K562 (cell line): ENCODE measurements at regions not wholly inside any gene's neighbourhood (a gene's known extent, or its start where the extent isn't known, plus 50 kb on each side); places are given as distances from the start of the nearest gene placed in this dataset.

Source experiments
- ATAC-seq: fragments of 200-7000 bp; cut with Tn5 transposase; 3 replicates; pipeline ENCODE4 v1.9.1; 2020; ENCODE audit warnings: moderate library complexity
- BruUV-seq: library from RNA; stranded (reverse); fragments of 400-500 nt; replicated peaks from 2 replicates; lab custom pipeline; 2021; lab: Mats Ljungman, UMichigan
- CTCF ChIA-PET: fragments of 300-600 bp; formaldehyde crosslinking; extraction: SDS; loops from one replicate; lab custom pipeline; 2021; ENCODE audit warnings: low intra/inter-chr PET ratio; lab: Yijun Ruan, JAX
- POLR2A ChIA-PET: fragments of 300-600, 350-650 bp; sonication (Branson Sonifier 250); formaldehyde crosslinking; extraction: SDS; loops from one replicate; lab custom pipeline; 2021; ENCODE audit warnings: antibody characterized with exemption, inconsistent platforms; lab: Yijun Ruan, JAX
- DNase-seq, 4 experiments: peaks; one replicate each; pipeline versions ENCODE4 v3.0.0 to v3.0.0-alpha.2; 2011 to 2018; ENCODE audit warnings: low spot score in 3 of 4, mixed read lengths in 3 of 4; ENCODE audit errors: extremely low read depth in 1 of 4
- FAIRE-seq: peaks from 2 replicates; lab custom pipeline; 2011; peaks lifted over from hg19 to GRCh38; lab: Jason Lieb, UNC
- H2AFZ ChIP-seq: 2 replicates; pipeline ENCODE4 v1.6.0; 2011; ENCODE audit warnings: low read depth, low read length, control low read depth, inconsistent platforms
- H3K27ac ChIP-seq: fragments of 200-600 bp; 3 replicates; pipeline ENCODE4 v1.8.0; 2011; ENCODE audit warnings: low read depth, mild to moderate bottlenecking, control low read depth, inconsistent platforms, low read length, moderate library complexity, mixed read lengths; ENCODE audit errors: extremely low read depth
- H3K27me3 ChIP-seq, 2 experiments: fragments of 300-600 bp in 1 of 2; 2 replicates in 1 of 2; 3 replicates in 1 of 2; pipeline versions ENCODE4 v1.6.0 to v1.8.0; 2011; ENCODE audit warnings: inconsistent platforms in 2 of 2, low read length in 2 of 2, mild to moderate bottlenecking in 1 of 2, mixed read lengths in 1 of 2, moderate library complexity in 1 of 2; ENCODE audit not compliant: control insufficient read depth in 2 of 2, insufficient read depth in 2 of 2
- H3K36me3 ChIP-seq: fragments of 300-600 bp; 3 replicates; pipeline ENCODE4 v1.8.0; 2011; ENCODE audit warnings: mild to moderate bottlenecking, low read length, inconsistent platforms; ENCODE audit not compliant: control insufficient read depth, insufficient read depth
- H3K4me1 ChIP-seq, 2 experiments: fragments of 200-600 bp in 1 of 2; replicated peaks in 1 of 2; 2 replicates in 1 of 2; 3 replicates in 1 of 2; pipeline versions ENCODE4 v1.5.1 to v1.8.0; 2011; ENCODE audit warnings: inconsistent platforms in 2 of 2, low read length in 2 of 2, mild to moderate bottlenecking in 1 of 2, mixed read lengths in 1 of 2, moderate library complexity in 1 of 2; ENCODE audit not compliant: control insufficient read depth in 2 of 2, insufficient read depth in 2 of 2
- H3K4me2 ChIP-seq: 2 replicates; pipeline ENCODE4 v1.6.1; 2011; ENCODE audit warnings: low read length, control low read depth, inconsistent platforms, mixed read lengths; ENCODE audit not compliant: insufficient read depth
- H3K4me3 ChIP-seq: fragments of 200-600 bp; sonication (generic), shearing (Covaris generic); 2 replicates; pipeline ENCODE4 v1.5.1; 2016; ENCODE audit warnings: control low read depth, inconsistent platforms
- H3K79me2 ChIP-seq: fragments of 200-600 bp; 3 replicates; pipeline ENCODE4 v1.8.0; 2011; ENCODE audit warnings: low read length, inconsistent platforms; ENCODE audit not compliant: control insufficient read depth, insufficient read depth
- H3K9ac ChIP-seq, 2 experiments: 2 replicates each; pipeline versions ENCODE4 v1.6.0 to v1.6.1; 2011; ENCODE audit warnings: low read depth in 2 of 2, low read length in 2 of 2, control low read depth in 1 of 2, inconsistent platforms in 1 of 2, mild to moderate bottlenecking in 1 of 2, mixed read lengths in 1 of 2; ENCODE audit not compliant: insufficient read depth in 1 of 2
- H3K9me1 ChIP-seq: one replicate; pipeline ENCODE4 v1.6.0; 2011; ENCODE audit warnings: inconsistent platforms, mild to moderate bottlenecking, low read length, moderate library complexity; ENCODE audit not compliant: control insufficient read depth, insufficient read depth
- H3K9me3 ChIP-seq: replicated peaks from 2 replicates; pipeline ENCODE4 v1.5.1; 2011; ENCODE audit warnings: low read depth, low read length, inconsistent platforms; ENCODE audit not compliant: control insufficient read depth, insufficient read depth
- H4K20me1 ChIP-seq: replicated peaks from 2 replicates; pipeline ENCODE4 v1.6.1; 2011; ENCODE audit warnings: low read length, inconsistent platforms, mixed read lengths; ENCODE audit not compliant: control insufficient read depth, insufficient read depth
- GTF2B ChIP-seq: IDR thresholded peaks from 2 replicates; pipeline ENCODE4 v1.6.1; 2011; ENCODE audit not compliant: insufficient read length; ENCODE audit errors: extremely low read depth
- MCM3 ChIP-seq: fragments of 450-650 bp; IDR thresholded peaks from 2 replicates; pipeline ENCODE4 v1.6.1; 2016
- POLR2AphosphoS2 ChIP-seq: IDR thresholded peaks from 2 replicates; pipeline ENCODE4 v1.6.1; 2012; ENCODE audit warnings: low read length, improper control_type of control experiment
- TRIM24 ChIP-seq, 2 experiments: fragments of 450-650 bp; IDR thresholded peaks; 2 replicates each; pipeline ENCODE4 v1.6.1; 2016
- USF2 ChIP-seq: sonication (generic); formaldehyde crosslinking; IDR thresholded peaks from 2 replicates; pipeline ENCODE4 v1.5.0; 2020; ENCODE audit warnings: missing genetic modification reagents
- ZKSCAN1 ChIP-seq: fragments of 150-350 bp; IDR thresholded peaks from 2 replicates; pipeline ENCODE4 v1.6.1; 2016; ENCODE audit warnings: low read depth, low read length
- ZNF431 ChIP-seq: sonication (generic); formaldehyde crosslinking; IDR thresholded peaks from 2 replicates; pipeline ENCODE4 v1.8.0; 2022; ENCODE audit warnings: mild to moderate bottlenecking, missing genetic modification reagents
- WGBS: fragments of 100-300 bp; shearing (Covaris generic); methylation state at CpG from one replicate; pipeline ENCODE4 v1.1.6; 2016; ENCODE audit warnings: low coverage, mixed read lengths; ENCODE audit not compliant: insufficient coverage; ENCODE audit errors: missing lambda C conversion rate; 5-methylcytosine and 5-hydroxymethylcytosine counted together
- in situ Hi-C: fragments of 300-500 bp; cut with MboI; formaldehyde crosslinking; loops from 4 replicates; pipeline ENCODE4 v1.15.0; 2018; ENCODE audit warnings: inconsistent platforms, mixed read lengths
- intact Hi-C: fragments of 100-400 bp; cut with micrococcal nuclease; formaldehyde crosslinking; loops from 2 replicates; pipeline ENCODE4 v1.14.2; 2022
- TF ChIP-seq, protein P1 (sequence below), 2 experiments: fragments of 450-650 bp; IDR thresholded peaks; 2 replicates each; pipeline ENCODE4 v1.6.1; 2018; ENCODE audit warnings: mild to moderate bottlenecking in 2 of 2, low read depth in 1 of 2; ENCODE audit not compliant: partially characterized antibody in 2 of 2
- TF ChIP-seq, protein P2 (sequence below), 2 experiments: fragments of 450-650 bp in 1 of 2; IDR thresholded peaks; 2 replicates each; pipeline ENCODE4 v1.6.1; 2011 to 2017; ENCODE audit warnings: low read depth in 2 of 2, antibody characterized with exemption in 1 of 2, borderline replicate concordance in 1 of 2, low read length in 1 of 2, mild to moderate bottlenecking in 1 of 2, mixed read lengths in 1 of 2; ENCODE audit not compliant: control insufficient read depth in 1 of 2
- TF ChIP-seq, protein P3 (sequence below): fragments of 250-450 bp; sonication (Bioruptor Pico); IDR thresholded peaks from 2 replicates; pipeline ENCODE4 v1.5.1; 2021; ENCODE audit warnings: mild to moderate bottlenecking

- Histone ChIP-seq H3K27ac (no peak overlapping the region), H3K27me3 (no peaks in the 10 kb centered on the region), H3K4me1 (no peaks in the 10 kb centered on the region), H3K79me2 (no peaks in the 10 kb centered on the region), H3K36me3 (no peaks in the 10 kb centered on the region), H2AFZ (no peak overlapping the region), H3K4me3 (no peak overlapping the region), H3K4me2 (no peak overlapping the region), H3K9ac (no peak overlapping the region), H3K9me3 (no peaks in the 10 kb centered on the region), H3K9me1 (no peaks in the 10 kb centered on the region), H4K20me1 (no peaks in the 10 kb centered on the region)
- ATAC-seq (no peak), DNase-seq (no peak), FAIRE-seq (no peak)
- CTCF ChIA-PET = no interaction called here
- intact Hi-C loops (no loop called here), in situ Hi-C loops (no loop called here)
- WGBS = 0% methylated on average over 7 of the region's 10 CpGs
- no TSS peak for BruUV-seq
- POLR2A ChIA-PET = no interaction called here
- TF ChIP-seq USF2 (CRISPR knock-in tag) (no peak), TRIM24 (IDR thresholded peaks at IDR 0.05) (no peak), MCM3 (no peak), GTF2B (no peak), POLR2AphosphoS2 (no peak), ZKSCAN1 (no peak), ZNF431 (CRISPR knock-in tag) (no peak)
- TF ChIP-seq, protein P1, sequence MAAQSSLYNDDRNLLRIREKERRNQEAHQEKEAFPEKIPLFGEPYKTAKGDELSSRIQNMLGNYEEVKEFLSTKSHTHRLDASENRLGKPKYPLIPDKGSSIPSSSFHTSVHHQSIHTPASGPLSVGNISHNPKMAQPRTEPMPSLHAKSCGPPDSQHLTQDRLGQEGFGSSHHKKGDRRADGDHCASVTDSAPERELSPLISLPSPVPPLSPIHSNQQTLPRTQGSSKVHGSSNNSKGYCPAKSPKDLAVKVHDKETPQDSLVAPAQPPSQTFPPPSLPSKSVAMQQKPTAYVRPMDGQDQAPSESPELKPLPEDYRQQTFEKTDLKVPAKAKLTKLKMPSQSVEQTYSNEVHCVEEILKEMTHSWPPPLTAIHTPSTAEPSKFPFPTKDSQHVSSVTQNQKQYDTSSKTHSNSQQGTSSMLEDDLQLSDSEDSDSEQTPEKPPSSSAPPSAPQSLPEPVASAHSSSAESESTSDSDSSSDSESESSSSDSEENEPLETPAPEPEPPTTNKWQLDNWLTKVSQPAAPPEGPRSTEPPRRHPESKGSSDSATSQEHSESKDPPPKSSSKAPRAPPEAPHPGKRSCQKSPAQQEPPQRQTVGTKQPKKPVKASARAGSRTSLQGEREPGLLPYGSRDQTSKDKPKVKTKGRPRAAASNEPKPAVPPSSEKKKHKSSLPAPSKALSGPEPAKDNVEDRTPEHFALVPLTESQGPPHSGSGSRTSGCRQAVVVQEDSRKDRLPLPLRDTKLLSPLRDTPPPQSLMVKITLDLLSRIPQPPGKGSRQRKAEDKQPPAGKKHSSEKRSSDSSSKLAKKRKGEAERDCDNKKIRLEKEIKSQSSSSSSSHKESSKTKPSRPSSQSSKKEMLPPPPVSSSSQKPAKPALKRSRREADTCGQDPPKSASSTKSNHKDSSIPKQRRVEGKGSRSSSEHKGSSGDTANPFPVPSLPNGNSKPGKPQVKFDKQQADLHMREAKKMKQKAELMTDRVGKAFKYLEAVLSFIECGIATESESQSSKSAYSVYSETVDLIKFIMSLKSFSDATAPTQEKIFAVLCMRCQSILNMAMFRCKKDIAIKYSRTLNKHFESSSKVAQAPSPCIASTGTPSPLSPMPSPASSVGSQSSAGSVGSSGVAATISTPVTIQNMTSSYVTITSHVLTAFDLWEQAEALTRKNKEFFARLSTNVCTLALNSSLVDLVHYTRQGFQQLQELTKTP (IDR thresholded peaks at IDR 0.05; ENCODE audit: low read depth in 1 of 2, partially characterized antibody in 2 of 2) = no peak
- TF ChIP-seq, protein P2, sequence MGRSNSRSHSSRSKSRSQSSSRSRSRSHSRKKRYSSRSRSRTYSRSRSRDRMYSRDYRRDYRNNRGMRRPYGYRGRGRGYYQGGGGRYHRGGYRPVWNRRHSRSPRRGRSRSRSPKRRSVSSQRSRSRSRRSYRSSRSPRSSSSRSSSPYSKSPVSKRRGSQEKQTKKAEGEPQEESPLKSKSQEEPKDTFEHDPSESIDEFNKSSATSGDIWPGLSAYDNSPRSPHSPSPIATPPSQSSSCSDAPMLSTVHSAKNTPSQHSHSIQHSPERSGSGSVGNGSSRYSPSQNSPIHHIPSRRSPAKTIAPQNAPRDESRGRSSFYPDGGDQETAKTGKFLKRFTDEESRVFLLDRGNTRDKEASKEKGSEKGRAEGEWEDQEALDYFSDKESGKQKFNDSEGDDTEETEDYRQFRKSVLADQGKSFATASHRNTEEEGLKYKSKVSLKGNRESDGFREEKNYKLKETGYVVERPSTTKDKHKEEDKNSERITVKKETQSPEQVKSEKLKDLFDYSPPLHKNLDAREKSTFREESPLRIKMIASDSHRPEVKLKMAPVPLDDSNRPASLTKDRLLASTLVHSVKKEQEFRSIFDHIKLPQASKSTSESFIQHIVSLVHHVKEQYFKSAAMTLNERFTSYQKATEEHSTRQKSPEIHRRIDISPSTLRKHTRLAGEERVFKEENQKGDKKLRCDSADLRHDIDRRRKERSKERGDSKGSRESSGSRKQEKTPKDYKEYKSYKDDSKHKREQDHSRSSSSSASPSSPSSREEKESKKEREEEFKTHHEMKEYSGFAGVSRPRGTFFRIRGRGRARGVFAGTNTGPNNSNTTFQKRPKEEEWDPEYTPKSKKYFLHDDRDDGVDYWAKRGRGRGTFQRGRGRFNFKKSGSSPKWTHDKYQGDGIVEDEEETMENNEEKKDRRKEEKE (IDR thresholded peaks at IDR 0.05; ENCODE audit: borderline replicate concordance in 1 of 2, control insufficient read depth in 1 of 2, low read depth in 2 of 2, low read length in 1 of 2) = no peak
- TF ChIP-seq, protein P3, sequence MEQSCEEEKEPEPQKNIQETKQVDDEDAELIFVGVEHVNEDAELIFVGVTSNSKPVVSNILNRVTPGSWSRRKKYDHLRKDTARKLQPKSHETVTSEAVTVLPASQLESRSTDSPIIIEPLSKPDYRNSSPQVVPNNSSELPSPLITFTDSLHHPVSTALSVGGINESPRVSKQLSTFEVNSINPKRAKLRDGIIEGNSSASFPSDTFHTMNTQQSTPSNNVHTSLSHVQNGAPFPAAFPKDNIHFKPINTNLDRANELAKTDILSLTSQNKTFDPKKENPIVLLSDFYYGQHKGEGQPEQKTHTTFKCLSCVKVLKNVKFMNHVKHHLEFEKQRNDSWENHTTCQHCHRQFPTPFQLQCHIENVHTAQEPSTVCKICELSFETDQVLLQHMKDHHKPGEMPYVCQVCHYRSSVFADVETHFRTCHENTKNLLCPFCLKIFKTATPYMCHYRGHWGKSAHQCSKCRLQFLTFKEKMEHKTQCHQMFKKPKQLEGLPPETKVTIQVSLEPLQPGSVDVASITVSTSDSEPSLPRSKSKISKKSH (CRISPR knock-in tag) = no peak
Measured at GRCh38 chr13:106118996-106119395, 416.5 kb downstream of the EFNB2 start.
